GM23248 (cell line): ENCODE measurements at regions not wholly inside any gene's neighbourhood (a gene's known extent, or its start where the extent isn't known, plus 50 kb on each side); places are given as distances from the start of the nearest gene placed in this dataset.

Experiments
- DNase-seq: peaks from one replicate; pipeline ENCODE4 v3.0.0-alpha.2; 2015
- H2AFZ ChIP-seq: fragments of 200-600 bp; sonication (generic); 2 replicates; pipeline ENCODE4 v1.6.1; 2016; ENCODE audit warnings: antibody characterized with exemption
- H3F3A ChIP-seq: fragments of 200-600 bp; sonication (generic); 2 replicates; pipeline ENCODE4 v1.6.1; 2016; ENCODE audit warnings: mild to moderate bottlenecking, antibody characterized with exemption, mixed run types; ENCODE audit not compliant: insufficient read depth
- H3K27ac ChIP-seq: fragments of 200-600 bp; sonication (generic); 2 replicates; pipeline ENCODE4 v1.5.1; 2016; ENCODE audit warnings: mild to moderate bottlenecking
- H3K27me3 ChIP-seq: fragments of 200-600 bp; sonication (generic); replicated peaks from 2 replicates; pipeline ENCODE4 v1.6.1; 2016; ENCODE audit warnings: mild to moderate bottlenecking; ENCODE audit not compliant: insufficient read depth
- H3K36me3 ChIP-seq: fragments of 200-600 bp; sonication (generic); 2 replicates; pipeline ENCODE4 v1.6.1; 2016; ENCODE audit warnings: low read depth, mild to moderate bottlenecking
- H3K4me1 ChIP-seq: fragments of 200-600 bp; sonication (generic); 2 replicates; pipeline ENCODE4 v1.6.1; 2016; ENCODE audit warnings: mild to moderate bottlenecking; ENCODE audit not compliant: insufficient read depth
- H3K4me2 ChIP-seq: fragments of 200-600 bp; sonication (generic); one replicate; pipeline ENCODE4 v1.6.1; 2016; ENCODE audit warnings: mild to moderate bottlenecking; ENCODE audit not compliant: unreplicated experiment
- H3K4me3 ChIP-seq: fragments of 200-600 bp; sonication (generic); 2 replicates; pipeline ENCODE4 v1.5.1; 2016; ENCODE audit warnings: mild to moderate bottlenecking
- H3K79me2 ChIP-seq: fragments of 200-600 bp; sonication (generic); 2 replicates; pipeline ENCODE4 v1.6.1; 2016; ENCODE audit warnings: mild to moderate bottlenecking; ENCODE audit not compliant: insufficient read depth
- H3K9ac ChIP-seq: fragments of 200-600 bp; sonication (generic); 2 replicates; pipeline ENCODE4 v1.6.1; 2016; ENCODE audit warnings: mild to moderate bottlenecking
- H3K9me2 ChIP-seq: fragments of 200-600 bp; sonication (generic); 2 replicates; pipeline ENCODE4 v1.6.1; 2016; ENCODE audit warnings: mixed run types, mild to moderate bottlenecking, moderate library complexity; ENCODE audit not compliant: insufficient read depth
- H3K9me3 ChIP-seq: fragments of 200-600 bp; sonication (generic); one replicate; pipeline ENCODE4 v1.6.1; 2017; ENCODE audit warnings: low read depth
- H4K20me1 ChIP-seq: fragments of 200-600 bp; sonication (generic); 2 replicates; pipeline ENCODE4 v1.6.0; 2016; ENCODE audit not compliant: insufficient read depth
- EZH2 ChIP-seq: fragments of 200-600 bp; sonication (generic); IDR thresholded peaks from 2 replicates; pipeline ENCODE4 v1.6.1; 2018; ENCODE audit warnings: antibody characterized with exemption, mild to moderate bottlenecking; ENCODE audit not compliant: insufficient read depth, poor library complexity, severe bottlenecking
- EZH2phosphoT487 ChIP-seq: fragments of 200-600 bp; sonication (generic); IDR thresholded peaks from 2 replicates; pipeline ENCODE4 v1.6.1; 2018; ENCODE audit warnings: antibody characterized with exemption, moderate library complexity, mild to moderate bottlenecking, low read depth; ENCODE audit not compliant: insufficient read depth
- WGBS, 2 experiments: methylation state at CpG; one replicate each; pipeline ENCODE4 v1.1.6; 2015 to 2017; ENCODE audit warnings: low lambda C conversion rate in 2 of 2, low coverage in 1 of 2; ENCODE audit errors: missing lambda C conversion rate in 2 of 2; 5-methylcytosine and 5-hydroxymethylcytosine counted together
- in situ Hi-C: fragments of 300-500 bp; cut with MboI; formaldehyde crosslinking; loops from 2 replicates; pipeline ENCODE4 v1.15.0; 2020

DNA sequence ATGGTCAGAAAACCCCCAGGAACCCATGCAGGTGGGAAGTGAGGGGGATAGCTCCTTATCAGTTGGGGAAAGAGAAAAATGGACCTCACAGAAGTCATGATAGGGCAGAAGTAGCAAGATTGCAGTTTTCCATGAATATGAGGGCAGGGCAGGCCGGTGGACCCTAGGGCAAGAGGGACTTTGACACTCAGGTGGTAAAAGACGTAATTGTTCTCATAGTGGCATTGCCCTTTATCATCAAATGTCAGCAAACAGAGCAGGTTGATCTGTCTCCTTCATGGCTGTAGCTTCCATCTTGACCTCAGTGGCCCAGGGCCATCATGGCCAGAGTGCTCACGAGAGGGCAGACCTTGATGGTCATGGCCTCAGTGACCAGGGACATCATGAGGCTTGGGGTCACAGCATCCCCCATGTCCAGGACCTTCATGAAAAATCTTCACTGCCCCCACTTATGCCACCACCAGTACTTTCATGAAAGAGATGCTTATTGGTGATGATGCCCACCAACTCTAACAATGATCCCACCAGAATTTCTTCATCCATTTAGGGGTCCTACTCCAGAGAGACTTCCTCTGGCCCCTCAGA lies 127.1 kb downstream of the SNX19 start:
- H3K9me2 ChIP-seq: no peaks in the 10 kb centered on the region
- H3K9me3 ChIP-seq: no peaks in the 10 kb centered on the region
- in situ Hi-C loops: no loop called here
- peaks cover 6% of the 10 kb centered on the region for H3F3A ChIP-seq
- no peak overlapping the region for H3K9ac ChIP-seq
- H3K4me1 ChIP-seq: peaks cover 22% of the 10 kb centered on the region
- H3K79me2 ChIP-seq: no peaks in the 10 kb centered on the region
- no peaks in the 10 kb centered on the region for H4K20me1 ChIP-seq
- no peak overlapping the region for H3K4me2 ChIP-seq
- WGBS, 2 experiments: 82 to 92% methylated on average over 3 of the region's 3 CpGs
- 0 out of 2 replicates have a peak, but pooled peaks cover 5% of the 10 kb centered on the region for H3K27me3 ChIP-seq
- H3K4me3 ChIP-seq: no peak overlapping the region
- H2AFZ ChIP-seq: no peak overlapping the region
- TF ChIP-seq EZH2phosphoT487 (no peak), EZH2 (no peak)
- H3K27ac ChIP-seq: no peak overlapping the region
- no peaks in the 10 kb centered on the region for H3K36me3 ChIP-seq
- no peak for DNase-seq

GRCh38 chr11:130790689-130791088 lies 125.6 kb downstream of the SNX19 start:
- Histone ChIP-seq H3K9me2 (no peaks in the 10 kb centered on the region), H3K4me3 (no peak overlapping the region), H3K27ac (no peak overlapping the region), H3K27me3 (0 out of 2 replicates have a peak, but pooled peaks cover 5% of the 10 kb centered on the region), H2AFZ (no peak overlapping the region), H4K20me1 (no peaks in the 10 kb centered on the region), H3K79me2 (no peaks in the 10 kb centered on the region), H3F3A (0 out of 2 replicates have a peak, but pooled peaks cover 4% of the 10 kb centered on the region), H3K4me1 (peaks cover 22% of the 10 kb centered on the region), H3K9me3 (no peaks in the 10 kb centered on the region), H3K36me3 (no peaks in the 10 kb centered on the region), H3K9ac (no peak overlapping the region), H3K4me2 (no peak overlapping the region)
- in situ Hi-C loops: no loop called here
- WGBS, 2 experiments: 68 to 69% methylated on average over 2 of the region's 2 CpGs
- DNase-seq: no peak
- TF ChIP-seq EZH2 (no peak), EZH2phosphoT487 (no peak)

DNA sequence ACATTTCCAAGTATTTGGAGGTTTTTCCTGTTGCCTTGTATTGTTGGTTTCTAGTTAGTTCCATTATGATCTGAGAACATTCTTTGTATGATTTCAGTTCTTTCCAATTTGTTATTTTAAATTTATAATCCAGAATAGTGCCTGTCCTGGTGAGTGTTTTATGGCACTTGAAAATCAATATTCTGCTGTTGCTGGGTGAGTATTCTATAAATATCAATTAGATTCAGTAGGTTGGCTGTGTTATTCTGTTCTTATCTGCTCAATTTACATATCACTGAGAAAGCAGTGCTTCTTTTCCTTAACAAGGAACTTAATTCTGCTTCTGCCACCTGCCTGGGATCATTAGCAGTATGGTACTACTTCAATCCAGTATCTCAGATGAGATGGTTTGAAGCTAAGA lies 123.5 kb downstream of the SNX19 start:
- in situ Hi-C loops: no loop called here
- TF ChIP-seq EZH2phosphoT487: no peak
- no peak for TF ChIP-seq EZH2
- DNase-seq: no peak
- no peaks in the 10 kb centered on the region for H3K9me2 ChIP-seq
- H3K36me3 ChIP-seq: no peaks in the 10 kb centered on the region
- no peaks in the 10 kb centered on the region for H3K9me3 ChIP-seq
- H3K27me3 ChIP-seq: 0 out of 2 replicates have a peak, but pooled peaks cover 5% of the 10 kb centered on the region
- H3K79me2 ChIP-seq: no peaks in the 10 kb centered on the region
- H3K4me3 ChIP-seq: no peak overlapping the region
- H3K27ac ChIP-seq: no peak overlapping the region
- no peak overlapping the region for H3K4me2 ChIP-seq
- H4K20me1 ChIP-seq: no peaks in the 10 kb centered on the region
- peaks cover 13% of the 10 kb centered on the region for H3F3A ChIP-seq
- H3K4me1 ChIP-seq: peaks cover 11% of the 10 kb centered on the region
- no peak overlapping the region for H2AFZ ChIP-seq
- H3K9ac ChIP-seq: no peak overlapping the region

GRCh38 chr11:130796828-130797227 lies 119.5 kb downstream of the SNX19 start:
- H3F3A ChIP-seq: peaks cover 27% of the 10 kb centered on the region
- H3K9me2 ChIP-seq: no peaks in the 10 kb centered on the region
- in situ Hi-C loops: no loop called here

DNA sequence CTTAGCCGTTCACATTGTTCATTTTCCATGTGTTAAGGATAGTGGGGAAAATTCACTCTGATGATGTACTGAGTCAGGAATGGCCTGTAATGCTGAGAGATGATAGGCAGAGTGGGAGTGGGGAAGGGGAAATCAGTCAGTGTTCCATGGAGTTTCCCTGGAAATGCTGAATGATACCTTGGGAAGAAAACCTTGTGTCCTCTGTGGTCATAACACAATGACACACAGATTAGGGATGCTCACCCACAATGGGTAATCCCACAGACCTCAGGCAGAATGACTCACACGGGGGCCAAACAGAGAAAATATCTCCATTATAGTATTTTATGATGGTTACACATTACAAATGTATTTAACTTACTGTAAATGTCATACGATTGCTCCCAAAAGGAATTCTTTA lies 118.0 kb downstream of the SNX19 start:
- Histone ChIP-seq H4K20me1 (no peaks in the 10 kb centered on the region), H2AFZ (no peak overlapping the region), H3K27ac (peak overlapping the region; percentile 73), H3K27me3 (no peaks in the 10 kb centered on the region), H3K4me2 (peak overlapping the region; percentile 36), H3K36me3 (no peaks in the 10 kb centered on the region), H3K4me3 (no peak overlapping the region), H3K79me2 (no peaks in the 10 kb centered on the region), H3K9me3 (no peaks in the 10 kb centered on the region), H3K4me1 (peaks cover 32% of the 10 kb centered on the region), H3K9me2 (no peaks in the 10 kb centered on the region), H3F3A (peaks cover 40% of the 10 kb centered on the region), H3K9ac (peak overlapping the region; percentile 69)
- WGBS, 2 experiments: 3 to 4% methylated on average over 3 of the region's 3 CpGs
- peak; percentile 97 for DNase-seq
- TF ChIP-seq EZH2: no peak
- TF ChIP-seq EZH2phosphoT487: peak; percentile 81
- in situ Hi-C loops: no loop called here

More at GRCh38 chr11:130796828-130797227, 119.5 kb downstream of the SNX19 start:
- Histone ChIP-seq H3K9me3 (no peaks in the 10 kb centered on the region), H3K79me2 (no peaks in the 10 kb centered on the region), H3K27ac (no peak overlapping the region), H3K27me3 (0 out of 2 replicates have a peak, but pooled peaks cover 5% of the 10 kb centered on the region), H3K4me2 (no peak overlapping the region), H4K20me1 (no peaks in the 10 kb centered on the region), H3K9ac (no peak overlapping the region), H3K36me3 (no peaks in the 10 kb centered on the region), H3K4me1 (peaks cover 23% of the 10 kb centered on the region), H3K4me3 (no peak overlapping the region), H2AFZ (no peak overlapping the region)
- WGBS, 2 experiments: 100% methylated on average over 2 of the region's 2 CpGs
- DNase-seq: no peak
- TF ChIP-seq EZH2 (no peak), EZH2phosphoT487 (no peak)
